Left lung (tissue), 4 donors: ENCODE measurements at regions not wholly inside any gene's neighbourhood (a gene's known extent, or its start where the extent isn't known, plus 50 kb on each side); places are given as distances from the start of the nearest gene placed in this dataset.

Experiments
- ATAC-seq: fragments of 200-7000 bp; cut with Tn5 transposase; one replicate; pipeline ENCODE4 v1.9.1; 2020; ENCODE audit warnings: moderate library complexity
- DNase-seq, 4 donors: peaks; one replicate each; pipeline ENCODE4 v3.0.0-alpha.2; 2013 to 2020
- H3K27ac ChIP-seq, 2 donors: fragments of 200-600 bp; sonication (generic) in 1 of 2; one replicate each; pipeline versions ENCODE4 v1.5.0 to v1.8.0; 2020 to 2021
- H3K27me3 ChIP-seq, 2 donors: fragments of 200-600 bp; sonication (generic) in 1 of 2; one replicate each; pipeline versions ENCODE4 v1.5.0 to v1.8.0; 2020 to 2021
- H3K36me3 ChIP-seq, 2 donors: fragments of 200-600 bp; sonication (generic) in 1 of 2; one replicate each; pipeline versions ENCODE4 v1.5.0 to v1.8.0; 2020 to 2021
- H3K4me1 ChIP-seq, 2 donors: fragments of 200-600 bp; one replicate each; pipeline ENCODE4 v1.8.0; 2021
- H3K4me3 ChIP-seq, 2 donors: fragments of 200-600 bp; sonication (generic) in 1 of 2; one replicate each; pipeline versions ENCODE4 v1.5.0 to v1.8.0; 2020 to 2021; ENCODE audit warnings: mild to moderate bottlenecking in 1 of 2
- H3K9me3 ChIP-seq, 2 donors: fragments of 200-600 bp; sonication (generic) in 1 of 2; one replicate each; pipeline versions ENCODE4 v1.5.0 to v1.8.0; 2020 to 2021
- intact Hi-C, 2 donors: fragments of 100-400 bp; cut with DNase I; formaldehyde crosslinking; loops; one replicate each; pipeline versions ENCODE4 v1.11.2 to v1.14.2; 2022
- TF ChIP-seq, protein P1 (sequence below), 2 donors: fragments of 200-600 bp; sonication (generic) in 1 of 2; IDR thresholded peaks; one replicate each; pipeline versions ENCODE4 v1.5.0 to v1.8.0; 2021; ENCODE audit warnings: antibody characterized with exemption in 2 of 2
- donor health status: DM: no; HTN: yes; CAD: no.
- donor health status: DM: no; HTN: no; CAD: no.

- TF ChIP-seq, protein P1, sequence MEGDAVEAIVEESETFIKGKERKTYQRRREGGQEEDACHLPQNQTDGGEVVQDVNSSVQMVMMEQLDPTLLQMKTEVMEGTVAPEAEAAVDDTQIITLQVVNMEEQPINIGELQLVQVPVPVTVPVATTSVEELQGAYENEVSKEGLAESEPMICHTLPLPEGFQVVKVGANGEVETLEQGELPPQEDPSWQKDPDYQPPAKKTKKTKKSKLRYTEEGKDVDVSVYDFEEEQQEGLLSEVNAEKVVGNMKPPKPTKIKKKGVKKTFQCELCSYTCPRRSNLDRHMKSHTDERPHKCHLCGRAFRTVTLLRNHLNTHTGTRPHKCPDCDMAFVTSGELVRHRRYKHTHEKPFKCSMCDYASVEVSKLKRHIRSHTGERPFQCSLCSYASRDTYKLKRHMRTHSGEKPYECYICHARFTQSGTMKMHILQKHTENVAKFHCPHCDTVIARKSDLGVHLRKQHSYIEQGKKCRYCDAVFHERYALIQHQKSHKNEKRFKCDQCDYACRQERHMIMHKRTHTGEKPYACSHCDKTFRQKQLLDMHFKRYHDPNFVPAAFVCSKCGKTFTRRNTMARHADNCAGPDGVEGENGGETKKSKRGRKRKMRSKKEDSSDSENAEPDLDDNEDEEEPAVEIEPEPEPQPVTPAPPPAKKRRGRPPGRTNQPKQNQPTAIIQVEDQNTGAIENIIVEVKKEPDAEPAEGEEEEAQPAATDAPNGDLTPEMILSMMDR (IDR thresholded peaks at IDR 0.05): no peak
- Histone ChIP-seq H3K27ac (no peak overlapping the region), H3K9me3 (peaks cover 0 to 6% of the 10 kb centered on the region in 2 donors), H3K4me1 (no peaks in the 10 kb centered on the region), H3K36me3 (no peaks in the 10 kb centered on the region), H3K27me3 (no peaks in the 10 kb centered on the region), H3K4me3 (no peak overlapping the region)
- ATAC-seq (no peak), DNase-seq (no peak)
- intact Hi-C loops: no loop called here
Measured at GRCh38 chr9:84542554-84542953, 127.0 kb upstream of the NTRK2 start.

DNA sequence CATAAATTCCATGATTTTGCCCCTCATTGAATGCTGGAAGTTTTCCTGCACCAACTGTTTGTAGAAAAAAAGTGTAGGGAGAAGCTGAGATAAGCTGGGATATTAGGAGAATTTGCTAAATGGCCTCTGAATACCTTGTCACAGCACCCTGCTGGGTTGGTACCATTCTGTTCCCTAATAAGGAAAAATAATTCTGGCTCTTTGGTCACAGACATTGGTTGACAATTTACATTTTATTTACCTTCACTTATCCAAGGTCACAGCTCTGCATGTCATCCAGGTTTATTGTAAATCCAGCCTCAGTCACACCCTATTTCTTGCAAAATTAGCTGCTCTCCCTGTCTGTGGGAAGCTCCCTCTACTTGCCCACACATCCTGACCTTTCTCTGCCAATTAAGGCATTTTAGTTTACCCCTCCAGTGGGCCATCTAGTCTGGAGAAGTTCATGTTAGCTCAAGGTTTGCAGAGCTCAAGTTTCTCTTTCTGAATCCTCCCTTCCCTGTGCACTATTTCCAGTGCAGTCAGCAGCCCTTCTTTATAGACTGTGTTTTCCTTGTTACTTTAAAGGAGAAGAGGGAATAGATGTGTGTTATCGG, 115.4 kb upstream of the NTRK2 start:
- H3K4me1 ChIP-seq: no peaks in the 10 kb centered on the region
- intact Hi-C loops: no loop called here
- no peak for DNase-seq

DNA sequence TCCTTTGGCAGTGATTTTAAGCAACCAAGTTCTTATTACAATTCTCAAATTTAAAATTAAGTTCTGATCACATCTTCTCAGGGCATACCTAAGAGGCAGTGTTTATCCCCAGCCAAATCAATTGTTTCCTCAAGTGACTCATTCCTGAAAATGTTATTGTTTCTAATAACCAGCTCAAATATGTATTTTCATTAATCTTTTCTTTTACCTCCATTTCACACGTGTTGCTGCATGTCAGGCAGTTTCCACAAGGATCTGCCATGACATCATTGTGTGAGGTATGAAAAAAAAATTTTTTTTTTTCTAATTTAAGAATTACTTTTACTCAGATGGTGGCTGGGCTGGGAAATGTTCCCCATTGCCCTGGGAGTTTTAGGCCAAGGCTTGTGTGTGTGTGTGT, 113.0 kb upstream of the NTRK2 start:
- Histone ChIP-seq H3K4me1 (no peaks in the 10 kb centered on the region), H3K9me3 (no peaks in the 10 kb centered on the region), H3K27me3 (no peaks in the 10 kb centered on the region), H3K27ac (no peak overlapping the region), H3K36me3 (no peaks in the 10 kb centered on the region), H3K4me3 (no peak overlapping the region)
- ATAC-seq (no peak), DNase-seq (no peak)
- intact Hi-C loops: no loop called here
- TF ChIP-seq, protein P1 (IDR thresholded peaks at IDR 0.05): no peak

More for the DNA sequence above, 115.4 kb upstream of the NTRK2 start:
- Histone ChIP-seq H3K9me3 (no peaks in the 10 kb centered on the region), H3K36me3 (no peaks in the 10 kb centered on the region), H3K4me3 (no peak overlapping the region), H3K27me3 (no peaks in the 10 kb centered on the region), H3K27ac (no peak overlapping the region)
- TF ChIP-seq, protein P1 (IDR thresholded peaks at IDR 0.05): no peak
- ATAC-seq: no peak

- ATAC-seq (no peak), DNase-seq (no peak)
- H3K27ac ChIP-seq: no peak overlapping the region
- intact Hi-C loops: no loop called here
- no peak overlapping the region for H3K4me3 ChIP-seq
- H3K4me1 ChIP-seq: no peaks in the 10 kb centered on the region
- TF ChIP-seq, protein P1 (IDR thresholded peaks at IDR 0.05): no peak
- no peaks in the 10 kb centered on the region for H3K27me3 ChIP-seq
- no peaks in the 10 kb centered on the region for H3K9me3 ChIP-seq
- H3K36me3 ChIP-seq: no peaks in the 10 kb centered on the region
Measured at GRCh38 chr9:84557751-84558150, 111.8 kb upstream of the NTRK2 start.

DNA sequence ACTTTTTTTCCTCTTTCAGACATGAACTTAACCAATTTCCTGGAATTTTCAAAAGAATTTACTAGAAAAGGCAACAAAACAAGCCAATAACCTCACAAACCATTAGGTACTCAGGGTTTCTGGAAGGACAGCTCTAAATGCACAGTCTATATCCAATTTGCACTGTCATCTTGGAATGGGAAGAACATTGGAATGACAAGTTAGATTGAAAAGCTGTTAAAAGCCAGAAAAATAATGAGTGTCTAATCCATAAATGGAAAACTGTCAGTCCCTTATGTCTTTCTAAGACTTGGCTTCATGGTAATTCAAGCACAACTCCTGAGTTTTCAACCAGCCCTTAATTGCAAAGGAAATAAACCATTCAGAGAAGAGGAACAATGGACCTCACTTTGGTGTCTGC, 105.8 kb upstream of the NTRK2 start:
- Histone ChIP-seq H3K36me3 (no peaks in the 10 kb centered on the region), H3K27ac (no peak overlapping the region), H3K27me3 (no peaks in the 10 kb centered on the region), H3K4me1 (no peaks in the 10 kb centered on the region), H3K9me3 (no peaks in the 10 kb centered on the region), H3K4me3 (no peak overlapping the region)
- ATAC-seq: no peak
- intact Hi-C loops: no loop called here
- TF ChIP-seq, protein P1 (IDR thresholded peaks at IDR 0.05): no peak
- no peak for DNase-seq
